ENCODE measurements at regions not wholly inside any gene's neighbourhood (a gene's known extent, or its start where the extent isn't known, plus 50 kb on each side); places are given as distances from the start of the nearest gene placed in this dataset.

DNA sequence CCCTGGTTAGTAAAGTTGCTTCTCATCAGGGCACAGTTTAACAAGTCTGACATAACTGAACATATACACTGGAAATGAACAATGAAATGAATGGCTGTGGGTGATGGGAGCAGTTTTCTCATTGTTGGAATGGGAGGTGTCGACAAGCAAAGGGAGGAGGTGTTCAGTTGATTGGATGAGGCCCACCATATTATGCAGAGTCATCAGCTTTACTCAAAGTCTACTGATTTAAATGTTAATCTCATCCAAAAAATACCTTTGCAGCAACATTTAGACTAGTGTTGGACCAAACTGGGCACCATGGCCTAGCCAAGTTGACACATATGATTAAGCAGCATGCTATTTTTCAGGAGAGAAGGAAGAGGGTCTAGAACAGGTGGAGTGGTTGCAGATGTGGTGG is 201.7 kb downstream of the RAMP3 start:
- DNase-seq: no peak
- 67 to 88% (median 78%) methylated on average over 1 of the region's 1 CpG for WGBS, 3 donors
- Histone ChIP-seq H3K27ac (no peak overlapping the region), H3K9me3 (no peaks in the 10 kb centered on the region), H3K27me3 (no peaks in the 10 kb centered on the region), H3K4me3 (no peak overlapping the region), H3K4me1 (ENCODE audit: insufficient read depth) (no peaks in the 10 kb centered on the region), H3K36me3 (no peaks in the 10 kb centered on the region)
- no peak for TF ChIP-seq POLR2A (IDR thresholded peaks at IDR 0.05)
- TF ChIP-seq, protein P1, sequence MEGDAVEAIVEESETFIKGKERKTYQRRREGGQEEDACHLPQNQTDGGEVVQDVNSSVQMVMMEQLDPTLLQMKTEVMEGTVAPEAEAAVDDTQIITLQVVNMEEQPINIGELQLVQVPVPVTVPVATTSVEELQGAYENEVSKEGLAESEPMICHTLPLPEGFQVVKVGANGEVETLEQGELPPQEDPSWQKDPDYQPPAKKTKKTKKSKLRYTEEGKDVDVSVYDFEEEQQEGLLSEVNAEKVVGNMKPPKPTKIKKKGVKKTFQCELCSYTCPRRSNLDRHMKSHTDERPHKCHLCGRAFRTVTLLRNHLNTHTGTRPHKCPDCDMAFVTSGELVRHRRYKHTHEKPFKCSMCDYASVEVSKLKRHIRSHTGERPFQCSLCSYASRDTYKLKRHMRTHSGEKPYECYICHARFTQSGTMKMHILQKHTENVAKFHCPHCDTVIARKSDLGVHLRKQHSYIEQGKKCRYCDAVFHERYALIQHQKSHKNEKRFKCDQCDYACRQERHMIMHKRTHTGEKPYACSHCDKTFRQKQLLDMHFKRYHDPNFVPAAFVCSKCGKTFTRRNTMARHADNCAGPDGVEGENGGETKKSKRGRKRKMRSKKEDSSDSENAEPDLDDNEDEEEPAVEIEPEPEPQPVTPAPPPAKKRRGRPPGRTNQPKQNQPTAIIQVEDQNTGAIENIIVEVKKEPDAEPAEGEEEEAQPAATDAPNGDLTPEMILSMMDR (IDR thresholded peaks at IDR 0.05): no peak
- TF ChIP-seq EP300 (IDR thresholded peaks at IDR 0.05): no peak
- intact Hi-C loops (cut with DNase I): no loop called here

DNA sequence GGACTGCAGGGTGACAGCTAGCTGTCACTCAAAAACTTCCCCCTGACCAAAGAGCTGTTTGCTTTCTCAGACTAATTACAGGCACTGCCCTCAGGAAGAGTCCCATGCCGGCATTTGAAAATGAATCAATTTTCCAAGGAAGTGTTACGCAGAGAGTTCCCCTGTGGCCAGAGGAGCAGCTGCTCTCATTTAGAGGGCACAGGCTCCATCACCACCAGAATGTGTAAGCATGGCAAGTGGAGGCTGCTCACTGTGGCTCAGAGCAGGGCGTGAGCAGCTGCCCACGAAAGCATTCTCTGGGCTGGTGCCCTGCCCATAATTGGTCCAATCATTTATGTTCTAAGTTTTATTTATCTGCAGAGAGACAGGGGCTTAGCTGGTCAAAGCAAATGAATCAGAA is 202.2 kb downstream of the RAMP3 start:
- no peaks in the 10 kb centered on the region for H3K27me3 ChIP-seq
- no peak for DNase-seq
- 83 to 92% (median 86%) methylated on average over 4 of the region's 4 CpGs for WGBS, 3 donors
- no peak overlapping the region for H3K27ac ChIP-seq
- H3K36me3 ChIP-seq: no peaks in the 10 kb centered on the region
- H3K4me1 ChIP-seq (ENCODE audit: insufficient read depth): no peaks in the 10 kb centered on the region
- no peak overlapping the region for H3K4me3 ChIP-seq
- TF ChIP-seq, protein P1 (IDR thresholded peaks at IDR 0.05): no peak
- TF ChIP-seq POLR2A (IDR thresholded peaks at IDR 0.05) (no peak), EP300 (IDR thresholded peaks at IDR 0.05) (no peak)
- no peaks in the 10 kb centered on the region for H3K9me3 ChIP-seq
- intact Hi-C loops (cut with DNase I): no loop called here

DNA sequence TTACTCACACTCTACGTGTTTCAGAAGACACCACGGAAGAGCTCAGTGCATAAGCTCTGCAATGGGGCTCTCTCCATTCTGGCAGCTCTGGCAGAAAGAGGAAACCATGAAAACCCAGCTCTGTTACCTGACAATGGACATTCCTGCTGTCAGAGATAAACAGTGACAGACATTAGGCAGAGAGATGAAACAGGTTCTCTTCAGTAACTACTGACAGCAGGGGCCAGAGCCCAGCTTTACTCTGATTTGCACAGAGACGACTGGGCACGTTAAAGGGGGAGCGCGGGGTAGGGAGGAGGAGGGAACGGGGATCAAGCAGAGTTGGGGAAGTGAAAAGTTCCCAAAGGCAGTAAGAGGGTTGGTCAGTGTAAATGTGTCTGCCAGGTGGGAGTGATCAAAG is 206.1 kb downstream of the RAMP3 start:
- no peak for DNase-seq
- H3K9me3 ChIP-seq: no peaks in the 10 kb centered on the region
- WGBS, 3 donors: 35 to 44% (median 40%) methylated on average over 7 of the region's 7 CpGs
- H3K27me3 ChIP-seq: no peaks in the 10 kb centered on the region
- H3K36me3 ChIP-seq: no peaks in the 10 kb centered on the region
- H3K4me3 ChIP-seq: no peak overlapping the region
- no peaks in the 10 kb centered on the region for H3K4me1 ChIP-seq (ENCODE audit: insufficient read depth)
- intact Hi-C loops (cut with DNase I): no loop called here
- TF ChIP-seq POLR2A (IDR thresholded peaks at IDR 0.05) (no peak), EP300 (IDR thresholded peaks at IDR 0.05) (no peak)
- TF ChIP-seq, protein P1 (IDR thresholded peaks at IDR 0.05): no peak
- H3K27ac ChIP-seq: no peak overlapping the region

DNA sequence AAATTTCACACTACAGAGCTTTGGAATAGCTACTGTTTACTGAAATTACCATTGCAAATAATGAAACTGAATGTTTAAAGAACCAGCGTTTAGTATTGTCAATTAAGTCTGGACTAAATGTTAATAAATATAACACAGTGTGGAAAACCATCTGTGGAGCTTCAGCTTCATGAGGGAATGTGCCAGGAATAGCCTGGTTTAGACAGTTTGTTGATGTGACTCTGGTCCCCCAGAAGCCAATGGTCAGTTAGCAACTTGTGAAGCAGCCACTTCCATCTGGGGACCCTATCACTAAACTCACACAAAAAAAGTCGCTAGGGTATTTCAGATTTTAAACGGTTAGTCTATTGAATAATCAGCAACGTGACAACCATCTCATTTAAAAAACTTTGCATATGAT is 207.8 kb downstream of the RAMP3 start:
- no peaks in the 10 kb centered on the region for H3K36me3 ChIP-seq
- TF ChIP-seq EP300 (IDR thresholded peaks at IDR 0.05) (no peak), POLR2A (IDR thresholded peaks at IDR 0.05) (no peak)
- TF ChIP-seq, protein P1 (IDR thresholded peaks at IDR 0.05): no peak
- intact Hi-C loops (cut with DNase I): no loop called here
- H3K27ac ChIP-seq: no peak overlapping the region
- WGBS, 3 donors: 69 to 77% (median 75%) methylated on average over 4 of the region's 4 CpGs
- no peaks in the 10 kb centered on the region for H3K9me3 ChIP-seq
- no peaks in the 10 kb centered on the region for H3K4me1 ChIP-seq (ENCODE audit: insufficient read depth)
- H3K27me3 ChIP-seq: no peaks in the 10 kb centered on the region
- DNase-seq: no peak
- no peak overlapping the region for H3K4me3 ChIP-seq

DNA sequence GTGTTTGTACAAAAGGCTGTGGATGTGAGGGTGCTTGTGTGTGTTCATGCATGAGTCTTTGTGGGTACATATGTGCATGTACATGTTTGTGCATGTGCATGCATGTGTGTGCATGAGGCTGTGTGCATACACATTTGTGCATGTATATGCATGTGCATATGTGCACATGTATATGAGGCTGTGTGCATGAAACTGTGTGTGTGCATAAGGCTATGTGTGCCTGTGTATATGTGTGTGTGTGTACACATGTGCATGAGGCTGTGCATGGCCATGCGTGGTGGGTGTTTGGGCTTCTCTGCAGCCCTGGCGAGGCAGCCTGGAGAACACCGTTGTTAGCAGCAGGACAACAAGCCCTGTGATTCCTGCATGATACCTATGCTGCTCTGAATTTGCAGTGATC is 207.7 kb upstream of the ADCY1 start:
- no peaks in the 10 kb centered on the region for H3K4me1 ChIP-seq (ENCODE audit: insufficient read depth)
- intact Hi-C loops (cut with DNase I): no loop called here
- no peaks in the 10 kb centered on the region for H3K27me3 ChIP-seq
- H3K27ac ChIP-seq: no peak overlapping the region
- 69 to 77% (median 76%) methylated on average over 3 of the region's 3 CpGs for WGBS, 3 donors
- no peaks in the 10 kb centered on the region for H3K36me3 ChIP-seq
- H3K9me3 ChIP-seq: no peaks in the 10 kb centered on the region
- no peak overlapping the region for H3K4me3 ChIP-seq
- DNase-seq: no peak
- TF ChIP-seq, protein P1 (IDR thresholded peaks at IDR 0.05): no peak
- no peak for TF ChIP-seq POLR2A (IDR thresholded peaks at IDR 0.05)

Measured in ovary (tissue), 7 donors.